AG09319 (cell line): ENCODE measurements at regions not wholly inside any gene's neighbourhood (a gene's known extent, or its start where the extent isn't known, plus 50 kb on each side); places are given as distances from the start of the nearest gene placed in this dataset.
A peak's percentile ranks its signal among the peaks of the same experiment; 100 is the strongest.

Source experiments
- DNase-seq: peaks from one replicate; pipeline ENCODE4 v3.0.0-alpha.2; 2010; ENCODE audit warnings: low read depth; ENCODE audit errors: extremely low read depth
- CTCF ChIP-seq: IDR thresholded peaks from 2 replicates; pipeline ENCODE4 v1.5.1; 2011; ENCODE audit warnings: low read depth, mild to moderate bottlenecking, inconsistent platforms, low read length, moderate library complexity

GRCh38 chr15:39400821-39401550 lies 179.9 kb upstream of the THBS1 start:
- no peak for DNase-seq
- no peak for TF ChIP-seq CTCF

- no peak for DNase-seq
- no peak for TF ChIP-seq CTCF
Observed at GRCh38 chr15:39403640-39404117, 177.2 kb upstream of the THBS1 start.

GRCh38 chr15:39404767-39405181 lies 176.1 kb upstream of the THBS1 start:
- peak; percentile 97 for DNase-seq
- TF ChIP-seq CTCF: no peak

GRCh38 chr15:39406485-39406884 lies 174.4 kb upstream of the THBS1 start:
- no peak for DNase-seq

GRCh38 chr15:39407116-39407515 lies 173.8 kb upstream of the THBS1 start:
- DNase-seq: peak; percentile 72

More at GRCh38 chr15:39406485-39406884, 174.4 kb upstream of the THBS1 start:
- TF ChIP-seq CTCF: no peak

GRCh38 chr15:39409876-39410530 lies 170.9 kb upstream of the THBS1 start:
- TF ChIP-seq CTCF: no peak
- no peak for DNase-seq

More at GRCh38 chr15:39407116-39407515, 173.8 kb upstream of the THBS1 start:
- no peak for TF ChIP-seq CTCF
